GM10248 (cell line): ENCODE measurements at regions not wholly inside any gene's neighbourhood (a gene's known extent, or its start where the extent isn't known, plus 50 kb on each side); places are given as distances from the start of the nearest gene placed in this dataset.

Source experiments
- CTCF ChIA-PET: fragments of 300-600 bp; sonication (Branson Sonifier 250); formaldehyde crosslinking; extraction: SDS; loops from one replicate; lab custom pipeline; 2021; ENCODE audit warnings: antibody characterized with exemption; lab: Yijun Ruan, JAX
- POLR2A ChIA-PET: fragments of 350-650 bp; sonication (Branson Sonifier 250); formaldehyde crosslinking; extraction: SDS; loops from one replicate; lab custom pipeline; 2020; ENCODE audit warnings: antibody characterized with exemption; lab: Yijun Ruan, JAX
- DNase-seq: peaks from one replicate; pipeline ENCODE4 v3.0.0; 2012; ENCODE audit errors: extremely low spot score
- CTCF ChIP-seq: IDR thresholded peaks from 2 replicates; pipeline ENCODE4 v1.5.1; 2012; ENCODE audit warnings: mild to moderate bottlenecking, low read depth; ENCODE audit errors: extremely low read depth, missing control alignments, control extremely low read depth

DNA sequence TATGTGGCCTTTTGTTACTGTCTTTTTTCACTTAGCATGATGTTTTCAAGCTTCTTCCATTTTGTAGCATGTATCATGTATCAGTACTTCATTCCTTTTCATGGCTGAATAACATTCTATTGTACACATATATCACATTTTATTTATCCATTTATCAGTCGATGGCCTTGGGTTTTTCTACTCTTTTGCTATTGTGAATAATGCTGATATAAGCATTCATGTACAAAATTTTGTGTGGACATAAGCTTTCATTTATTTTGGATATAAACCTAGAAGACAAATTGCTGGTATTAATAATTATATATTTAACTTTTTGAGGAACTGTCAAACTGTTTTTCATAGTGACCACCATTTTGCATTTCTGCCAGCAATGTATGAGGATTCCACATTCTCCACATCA lies 201.1 kb downstream of the ACTR3 start:
- ChIA-PET CTCF (no interaction called here), POLR2A (no interaction called here)
- no peak for DNase-seq
- no peak for TF ChIP-seq CTCF

DNA sequence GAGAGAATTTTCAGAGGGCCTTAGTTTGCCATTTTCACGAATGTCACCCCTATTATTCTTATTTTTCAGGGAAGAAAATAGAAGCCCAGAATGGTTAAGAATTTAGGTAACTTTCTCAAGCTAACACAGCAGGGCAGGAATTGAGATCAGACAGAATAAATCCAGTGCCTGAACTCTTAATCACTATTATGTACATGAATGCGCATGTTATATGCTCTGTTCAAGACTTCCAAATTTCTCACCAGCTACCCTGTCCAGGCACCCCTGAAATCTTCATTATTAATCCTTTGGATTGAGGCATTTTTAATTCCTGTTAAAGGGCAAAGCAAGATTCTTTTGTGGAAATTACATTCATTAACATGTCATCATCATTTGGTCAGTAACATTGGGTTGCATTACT lies 218.4 kb downstream of the ACTR3 start:
- DNase-seq = no peak
- POLR2A ChIA-PET = no interaction called here
- CTCF ChIA-PET = interaction anchor here (1.2 kb wide), 1 partner anchor 23 kb away, joined by 3 read pairs; no protein-coding TSS in a partner anchor
- no peak for TF ChIP-seq CTCF

DNA sequence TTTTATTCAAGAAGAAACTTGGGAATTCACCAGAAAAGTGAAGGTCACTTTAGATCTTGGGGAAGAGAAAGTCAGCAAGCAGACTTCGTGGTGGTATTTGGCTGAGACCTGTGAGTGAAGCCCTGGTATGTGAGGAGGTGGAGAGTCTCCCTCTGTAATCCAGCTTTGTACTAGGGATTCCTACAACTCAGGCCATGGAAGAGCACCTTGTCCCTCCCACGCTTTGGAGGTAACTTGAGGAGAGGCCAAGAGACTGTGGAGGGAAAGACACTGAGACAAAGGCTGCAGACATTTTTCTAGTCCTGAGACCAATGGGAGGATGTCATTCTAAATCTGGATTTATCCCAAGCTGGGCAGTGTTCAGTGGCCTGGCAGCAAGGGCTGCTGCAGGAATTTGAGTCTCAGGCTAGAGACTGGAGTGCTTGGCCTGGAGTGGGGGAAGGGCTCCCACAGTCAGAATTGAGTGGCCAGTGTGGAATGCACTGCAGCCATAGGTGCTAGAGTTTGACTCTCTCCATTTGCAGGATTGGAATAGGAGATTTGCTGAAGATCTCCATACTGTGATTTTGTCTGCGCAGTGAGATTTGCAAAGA lies 219.0 kb downstream of the ACTR3 start:
- no peak for TF ChIP-seq CTCF
- DNase-seq = no peak
- ChIA-PET POLR2A (no interaction called here), CTCF (interaction anchor here (1.2 kb wide), 1 partner anchor 23 kb away, joined by 3 read pairs; no protein-coding TSS in a partner anchor)

- ChIA-PET CTCF (no interaction called here), POLR2A (no interaction called here)
- DNase-seq = no peak
- no peak for TF ChIP-seq CTCF
Observed at GRCh38 chr2:114111329-114111728, 221.4 kb downstream of the ACTR3 start.

DNA sequence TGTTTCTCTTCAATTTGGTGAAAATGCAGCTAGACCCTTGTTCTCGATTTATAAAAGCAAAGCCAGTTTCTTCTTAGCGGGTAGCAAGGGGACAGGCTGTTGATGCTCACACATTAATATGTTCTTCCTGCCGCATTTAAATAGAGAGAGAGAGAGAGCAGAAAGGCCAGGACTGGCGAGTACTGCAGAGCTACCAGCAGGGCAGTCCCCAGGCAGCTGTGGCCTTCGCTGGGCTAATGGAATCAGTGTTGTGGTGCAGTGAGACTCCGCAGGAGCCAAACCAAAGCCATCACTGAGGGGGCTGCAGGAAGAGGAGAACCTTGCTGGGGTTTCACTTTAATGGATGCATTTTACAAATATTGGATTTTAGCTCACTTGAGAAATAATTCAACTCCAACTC lies 223.6 kb downstream of the ACTR3 start:
- POLR2A ChIA-PET = no interaction called here

DNA sequence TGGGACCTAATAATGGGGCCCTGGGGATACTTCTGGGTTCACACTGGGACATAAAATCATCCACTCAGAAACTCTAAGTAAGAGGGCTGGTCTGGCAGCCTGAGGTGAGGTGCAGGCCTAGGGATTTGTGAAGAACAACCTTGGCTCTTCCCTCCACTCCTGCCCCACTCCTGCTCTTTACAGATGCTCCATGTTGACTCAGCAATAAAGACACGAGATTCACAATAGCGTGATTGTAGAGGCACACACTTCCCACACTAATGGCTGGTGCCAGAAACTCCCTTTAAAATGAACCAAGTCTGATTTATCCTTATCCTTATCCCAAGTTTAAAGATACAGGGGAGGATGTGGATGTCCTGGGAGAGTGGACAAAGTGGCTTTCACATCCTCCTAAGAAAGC lies 228.2 kb downstream of the ACTR3 start:
- POLR2A ChIA-PET = no interaction called here
- no peak for DNase-seq
- CTCF ChIA-PET = interaction anchor here (1.5 kb wide), 1 partner anchor 13 kb away, joined by 3 read pairs; no protein-coding TSS in a partner anchor
- no peak for TF ChIP-seq CTCF

More for the DNA sequence above, 223.6 kb downstream of the ACTR3 start:
- TF ChIP-seq CTCF = no peak
- DNase-seq = no peak
- CTCF ChIA-PET = no interaction called here
